OCI-M1 (cell line): ENCODE measurements at regions not wholly inside any gene's neighbourhood (a gene's known extent, or its start where the extent isn't known, plus 50 kb on each side); places are given as distances from the start of the nearest gene placed in this dataset.
"Not testable (repeated sequence)": the region's sequence is repeated elsewhere in the genome, so short reads cannot be mapped to it uniquely, and the experiment has no call there.

Experiments
- DNase-seq: peaks from one replicate; lab custom pipeline; 2025; lab: John Stamatoyannopoulos, UW

GRCh38 chr21:23886828-23887724, 1720.2 kb downstream of the MRPL39 start:
- no peak for DNase-seq

GRCh38 chr21:23881783-23882182, 1725.5 kb downstream of the MRPL39 start:
- DNase-seq = no peak

- no peak for DNase-seq
Observed at GRCh38 chr21:23876925-23877558, 1730.2 kb downstream of the MRPL39 start.

- DNase-seq = no peak
Observed at GRCh38 chr21:23874271-23874670, 1733.0 kb downstream of the MRPL39 start.

GRCh38 chr21:23861911-23862504, 1745.3 kb downstream of the MRPL39 start:
- DNase-seq = peak; percentile 22

- DNase-seq = peak; percentile 26
Observed at GRCh38 chr21:23858878-23859277, 1748.4 kb downstream of the MRPL39 start.

- DNase-seq = peak; percentile 77
Observed at GRCh38 chr21:23853796-23854379, 1753.4 kb downstream of the MRPL39 start.

- no peak for DNase-seq
Observed at GRCh38 chr21:23837564-23837963, 1769.7 kb downstream of the MRPL39 start.

- no peak for DNase-seq
Observed at GRCh38 chr21:23822760-23823159, 1784.5 kb downstream of the MRPL39 start.

- DNase-seq = no peak
Observed at GRCh38 chr21:23817337-23817736, 1789.9 kb downstream of the MRPL39 start.

- DNase-seq = no peak
Observed at GRCh38 chr21:23812485-23812884, 1794.8 kb downstream of the MRPL39 start.

- DNase-seq = peak; percentile 87
Observed at GRCh38 chr21:23811805-23812204, 1795.5 kb downstream of the MRPL39 start.

GRCh38 chr21:23809573-23809972, 1797.7 kb downstream of the MRPL39 start:
- peak; percentile 74 for DNase-seq

GRCh38 chr21:23806966-23807548, 1800.2 kb downstream of the MRPL39 start:
- not testable (repeated sequence) for DNase-seq

GRCh38 chr21:23804866-23805265, 1802.4 kb downstream of the MRPL39 start:
- DNase-seq = no peak

GRCh38 chr21:23801292-23801691, 1806.0 kb downstream of the MRPL39 start:
- DNase-seq = no peak

- DNase-seq = no peak
Observed at GRCh38 chr21:23799376-23799775, 1807.9 kb downstream of the MRPL39 start.

- DNase-seq = no peak
Observed at GRCh38 chr21:23792300-23792699, 1815.0 kb downstream of the MRPL39 start.

GRCh38 chr21:23789864-23790263, 1817.4 kb downstream of the MRPL39 start:
- no peak for DNase-seq

GRCh38 chr21:23780326-23780725, 1827.0 kb downstream of the MRPL39 start:
- no peak for DNase-seq

GRCh38 chr21:23743821-23744220, 1863.5 kb downstream of the MRPL39 start:
- peak; percentile 20 for DNase-seq

- peak; percentile 39 for DNase-seq
Observed at GRCh38 chr21:23740463-23740862, 1866.8 kb downstream of the MRPL39 start.
